ENCODE measurements at regions not wholly inside any gene's neighbourhood (a gene's known extent, or its start where the extent isn't known, plus 50 kb on each side); places are given as distances from the start of the nearest gene placed in this dataset.

- H3K4me1 ChIP-seq (ENCODE audit: control insufficient read depth in 1 of 2, insufficient read depth in 2 of 2, low read length in 2 of 2): no peaks in the 10 kb centered on the region
- H4K20me1 ChIP-seq (ENCODE audit: insufficient read depth, low read length): no peaks in the 10 kb centered on the region
- no peaks in the 10 kb centered on the region for H3K36me3 Mint-ChIP-seq
- H3K4me3 Mint-ChIP-seq: no peak overlapping the region
- H2AFZ ChIP-seq (ENCODE audit: insufficient read depth, low read depth, low read length, poor library complexity, severe bottlenecking): no peak overlapping the region
- no peak overlapping the region for H3K27ac ChIP-seq (ENCODE audit: low read depth in 1 of 2, low read length in 2 of 2)
- no peak overlapping the region for H3K27ac Mint-ChIP-seq
- intact Hi-C loops (cut with micrococcal nuclease): no loop called here
- no peak for TF ChIP-seq CTCF (IDR thresholded peaks at IDR 0.05)
- peaks cover 1 to 2% (median 1%) of the 10 kb centered on the region in 3 donors for H3K27me3 Mint-ChIP-seq (ENCODE audit: low read depth in 3 of 3)
- H3K27me3 ChIP-seq (ENCODE audit: control insufficient read depth in 2 of 2, insufficient read depth in 2 of 2, low read length in 2 of 2): no peaks in the 10 kb centered on the region
- no peaks in the 10 kb centered on the region for H3K79me2 ChIP-seq (ENCODE audit: insufficient read depth, low read length)
- H3K4me2 ChIP-seq (replicated peaks; ENCODE audit: extremely low read depth, low read length, poor library complexity, severe bottlenecking): no peak overlapping the region
- H3K4me3 ChIP-seq (replicated peaks in 1 of 3; ENCODE audit: low read depth in 2 of 3, low read length in 3 of 3): no peak overlapping the region
- no peaks in the 10 kb centered on the region for H3K4me1 Mint-ChIP-seq
- no peaks in the 10 kb centered on the region for H3K9me3 ChIP-seq (replicated peaks in 1 of 2; ENCODE audit: control insufficient read depth in 1 of 2, insufficient read depth in 1 of 2, low read length in 2 of 2)
- no peaks in the 10 kb centered on the region for H3K36me3 ChIP-seq (replicated peaks in 1 of 2; ENCODE audit: control insufficient read depth in 1 of 2, insufficient read depth in 2 of 2, low read length in 2 of 2)
- WGBS (ENCODE audit: insufficient coverage): 100% methylated on average over 1 of the region's 3 CpGs
- DNase-seq: no peak
- peaks cover 0 to 3% (median 0%) of the 10 kb centered on the region in 7 donors for H3K9me3 Mint-ChIP-seq
- no peak overlapping the region for H3K9ac ChIP-seq (ENCODE audit: insufficient read depth, low read length, poor library complexity, severe bottlenecking)
Observed at GRCh38 chr11:27839226-27839913, 139.1 kb upstream of the BDNF start.

- H3K27ac Mint-ChIP-seq: no peak overlapping the region
- no peaks in the 10 kb centered on the region for H3K36me3 Mint-ChIP-seq
- 57% methylated on average over 6 of the region's 6 CpGs for WGBS (ENCODE audit: insufficient coverage)
- Histone ChIP-seq H3K79me2 (ENCODE audit: insufficient read depth, low read length) (no peaks in the 10 kb centered on the region), H3K36me3 (replicated peaks in 1 of 2; ENCODE audit: control insufficient read depth in 1 of 2, insufficient read depth in 2 of 2, low read length in 2 of 2) (no peaks in the 10 kb centered on the region), H3K27ac (ENCODE audit: low read depth in 1 of 2, low read length in 2 of 2) (no peak overlapping the region), H3K9ac (ENCODE audit: insufficient read depth, low read length, poor library complexity, severe bottlenecking) (no peak overlapping the region), H3K4me3 (replicated peaks in 1 of 3; ENCODE audit: low read depth in 2 of 3, low read length in 3 of 3) (no peak overlapping the region), H2AFZ (ENCODE audit: insufficient read depth, low read depth, low read length, poor library complexity, severe bottlenecking) (no peak overlapping the region), H3K9me3 (replicated peaks in 1 of 2; ENCODE audit: control insufficient read depth in 1 of 2, insufficient read depth in 1 of 2, low read length in 2 of 2) (no peaks in the 10 kb centered on the region), H4K20me1 (ENCODE audit: insufficient read depth, low read length) (no peaks in the 10 kb centered on the region), H3K27me3 (ENCODE audit: control insufficient read depth in 2 of 2, insufficient read depth in 2 of 2, low read length in 2 of 2) (no peaks in the 10 kb centered on the region), H3K4me1 (ENCODE audit: control insufficient read depth in 1 of 2, insufficient read depth in 2 of 2, low read length in 2 of 2) (no peaks in the 10 kb centered on the region), H3K4me2 (replicated peaks; ENCODE audit: extremely low read depth, low read length, poor library complexity, severe bottlenecking) (no peak overlapping the region)
- intact Hi-C loops (cut with micrococcal nuclease): no loop called here
- peaks cover 1 to 2% (median 1%) of the 10 kb centered on the region in 3 donors for H3K27me3 Mint-ChIP-seq (ENCODE audit: low read depth in 3 of 3)
- no peaks in the 10 kb centered on the region for H3K4me1 Mint-ChIP-seq
- peaks cover 0 to 3% (median 0%) of the 10 kb centered on the region in 7 donors for H3K9me3 Mint-ChIP-seq
- no peak overlapping the region for H3K4me3 Mint-ChIP-seq
- no peak for DNase-seq
- TF ChIP-seq CTCF (IDR thresholded peaks at IDR 0.05): no peak
Observed at GRCh38 chr11:27838674-27839073, 138.4 kb upstream of the BDNF start.

Data from CD14-positive monocyte (primary cell).